TTC549 (cell line): ENCODE measurements at regions not wholly inside any gene's neighbourhood (a gene's known extent, or its start where the extent isn't known, plus 50 kb on each side); places are given as distances from the start of the nearest gene placed in this dataset.

Source experiments
- FAIRE-seq: peaks from 2 replicates; lab custom pipeline; 2012; peaks lifted over from hg19 to GRCh38; lab: Jason Lieb, UNC

GRCh38 chr6:25038999-25039398 is 103.2 kb upstream of the RIPOR2 start:
- FAIRE-seq, result no peak

- no peak for FAIRE-seq
These were observed 105.8 kb upstream of the RIPOR2 start for GRCh38 chr6:25041485-25042035.

- no peak for FAIRE-seq
These were observed 106.3 kb upstream of the RIPOR2 start for GRCh38 chr6:25042036-25042521.

GRCh38 chr6:25042536-25042935 is 106.8 kb upstream of the RIPOR2 start:
- FAIRE-seq, result no peak

GRCh38 chr6:25042984-25043725 is 107.4 kb upstream of the RIPOR2 start:
- no peak for FAIRE-seq

- no peak for FAIRE-seq
These were observed 108.1 kb upstream of the RIPOR2 start for GRCh38 chr6:25043892-25044291.

GRCh38 chr6:25046942-25047341 is 111.2 kb upstream of the RIPOR2 start:
- FAIRE-seq, result no peak

- FAIRE-seq, result no peak
These were observed 114.6 kb upstream of the RIPOR2 start for GRCh38 chr6:25050356-25050755.

- FAIRE-seq, result no peak
These were observed 115.3 kb upstream of the RIPOR2 start for GRCh38 chr6:25051083-25051482.

- FAIRE-seq, result no peak
These were observed 116.4 kb upstream of the RIPOR2 start for GRCh38 chr6:25052181-25052580.

GRCh38 chr6:25053875-25054371 is 118.2 kb upstream of the RIPOR2 start:
- FAIRE-seq, result no peak

- no peak for FAIRE-seq
These were observed 118.7 kb upstream of the RIPOR2 start for GRCh38 chr6:25054469-25054868.

GRCh38 chr6:25056130-25056529 is 120.4 kb upstream of the RIPOR2 start:
- no peak for FAIRE-seq

GRCh38 chr6:25057111-25057905 is 121.5 kb upstream of the RIPOR2 start:
- FAIRE-seq, result no peak

- no peak for FAIRE-seq
These were observed 122.7 kb upstream of the RIPOR2 start for GRCh38 chr6:25058441-25058840.

- FAIRE-seq, result no peak
These were observed 123.2 kb upstream of the RIPOR2 start for GRCh38 chr6:25058941-25059340.

- FAIRE-seq, result no peak
These were observed 124.8 kb upstream of the RIPOR2 start for GRCh38 chr6:25060522-25060921.

- FAIRE-seq, result no peak
These were observed 125.7 kb upstream of the RIPOR2 start for GRCh38 chr6:25061289-25061936.

GRCh38 chr6:25062070-25062811 is 126.5 kb upstream of the RIPOR2 start:
- no peak for FAIRE-seq

- FAIRE-seq, result no peak
These were observed 128.2 kb upstream of the RIPOR2 start for GRCh38 chr6:25064006-25064405.

GRCh38 chr6:25065666-25066065 is 129.9 kb upstream of the RIPOR2 start:
- no peak for FAIRE-seq

- no peak for FAIRE-seq
These were observed 130.8 kb upstream of the RIPOR2 start for GRCh38 chr6:25066593-25066992.
